ENCODE measurements at regions not wholly inside any gene's neighbourhood (a gene's known extent, or its start where the extent isn't known, plus 50 kb on each side); places are given as distances from the start of the nearest gene placed in this dataset.

- no peak for DNase-seq
Measured at GRCh38 chr13:77838271-77838670, 80.4 kb downstream of the EDNRB start.

- peak; percentile 66 to 80 for DNase-seq
Measured at GRCh38 chr13:77836423-77836822, 82.2 kb downstream of the EDNRB start.

GRCh38 chr13:77833331-77833863, 85.2 kb downstream of the EDNRB start:
- DNase-seq = peak; percentile 29 to 33

- peak; percentile 75 to 86 for DNase-seq
Measured at GRCh38 chr13:77832339-77833100, 86.1 kb downstream of the EDNRB start.

GRCh38 chr13:77831866-77832265, 86.8 kb downstream of the EDNRB start:
- DNase-seq = peak; percentile 49 to 62

- no peak for DNase-seq
Measured at GRCh38 chr13:77829963-77830362, 88.7 kb downstream of the EDNRB start.

- no peak for DNase-seq
Measured at GRCh38 chr13:77828799-77829198, 89.8 kb downstream of the EDNRB start.

GRCh38 chr13:77827332-77827731, 91.3 kb downstream of the EDNRB start:
- no peak for DNase-seq

- DNase-seq = peak; percentile 14 to 26
Measured at GRCh38 chr13:77820431-77821149, 98.0 kb downstream of the EDNRB start.

GRCh38 chr13:77817521-77817920, 101.1 kb downstream of the EDNRB start:
- no peak for DNase-seq

- DNase-seq = no peak
Measured at GRCh38 chr13:77815330-77815729, 103.3 kb downstream of the EDNRB start.

Data from Kasumi-1 (cell line).